HG02763 (cell line): ENCODE measurements at regions not wholly inside any gene's neighbourhood (a gene's known extent, or its start where the extent isn't known, plus 50 kb on each side); places are given as distances from the start of the nearest gene placed in this dataset.
A peak's percentile ranks its signal among the peaks of the same experiment; 100 is the strongest.

Source experiments
- ATAC-seq: cut with Tn5 transposase; IDR thresholded peaks from one replicate; pipeline ENCODE4 v1.9.1; 2021; ENCODE audit warnings: mild to moderate bottlenecking, moderate library complexity; ENCODE audit not compliant: unreplicated experiment

- no peak for ATAC-seq
These were observed 61.0 kb downstream of the GTPBP8 start for GRCh38 chr3:113051787-113052186.

DNA sequence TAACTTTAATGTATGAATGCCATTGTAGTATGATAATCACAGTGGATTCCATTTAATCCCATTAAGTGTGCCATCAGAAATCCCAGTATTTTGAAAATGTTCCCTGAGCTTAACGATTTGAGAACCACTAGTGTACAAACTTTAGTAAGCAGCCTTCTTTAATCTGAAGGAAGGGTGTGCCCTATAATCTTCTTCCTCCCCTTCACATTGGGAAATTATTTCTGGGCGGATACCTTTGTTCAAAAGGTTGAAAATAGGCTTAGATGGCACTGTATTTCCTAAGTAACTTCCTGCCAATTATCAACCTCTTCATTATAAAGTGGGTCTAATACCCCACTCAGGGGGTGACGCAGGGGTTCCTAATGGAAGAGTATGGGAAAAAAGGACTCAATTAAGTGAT, 62.4 kb downstream of the GTPBP8 start:
- no peak for ATAC-seq

- no peak for ATAC-seq
These were observed 63.8 kb downstream of the GTPBP8 start for GRCh38 chr3:113054552-113054951.

- ATAC-seq: no peak
These were observed 64.4 kb downstream of the GTPBP8 start for GRCh38 chr3:113055201-113055600.

DNA sequence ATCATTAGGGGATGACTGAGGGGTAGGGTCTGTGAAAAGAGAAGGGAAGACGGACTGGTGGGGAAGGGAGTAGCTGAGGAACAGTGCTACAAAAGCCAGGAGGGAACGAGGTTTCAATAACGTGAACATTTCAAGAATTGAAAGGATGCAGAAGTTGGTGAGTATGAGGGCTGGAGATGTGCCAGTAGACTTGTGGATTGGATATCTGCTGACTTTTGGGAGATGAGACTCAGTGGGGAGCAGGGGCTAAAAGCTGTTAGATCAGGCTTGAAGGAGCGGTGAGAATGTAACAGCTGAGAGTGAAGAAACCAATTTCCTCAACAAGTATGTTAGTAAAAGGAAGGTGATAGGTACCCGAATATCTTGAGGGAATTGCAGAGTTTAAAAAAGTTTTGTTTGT, 65.2 kb downstream of the GTPBP8 start:
- ATAC-seq: no peak

DNA sequence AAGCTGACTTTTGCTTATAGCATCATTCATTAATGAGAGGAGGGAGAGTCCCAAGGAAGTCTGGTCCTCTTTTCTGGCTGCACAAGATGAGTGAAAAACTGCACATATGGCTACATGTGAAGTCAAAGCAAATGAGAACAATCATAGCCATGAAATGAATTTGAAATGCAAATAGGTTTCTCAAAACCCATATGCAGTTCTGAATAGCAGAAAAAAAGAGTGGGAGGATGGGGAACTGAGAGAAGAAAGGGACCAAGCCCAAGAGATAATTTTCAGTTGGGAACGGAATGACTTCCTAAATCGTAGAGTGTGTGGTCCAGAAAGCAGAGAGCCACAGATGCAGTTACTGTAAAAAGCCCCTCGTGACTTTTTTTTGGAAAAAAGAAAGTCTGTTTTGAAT, 66.3 kb downstream of the GTPBP8 start:
- peak; percentile 91 for ATAC-seq

GRCh38 chr3:113058188-113058587, 67.4 kb downstream of the GTPBP8 start:
- ATAC-seq: no peak

DNA sequence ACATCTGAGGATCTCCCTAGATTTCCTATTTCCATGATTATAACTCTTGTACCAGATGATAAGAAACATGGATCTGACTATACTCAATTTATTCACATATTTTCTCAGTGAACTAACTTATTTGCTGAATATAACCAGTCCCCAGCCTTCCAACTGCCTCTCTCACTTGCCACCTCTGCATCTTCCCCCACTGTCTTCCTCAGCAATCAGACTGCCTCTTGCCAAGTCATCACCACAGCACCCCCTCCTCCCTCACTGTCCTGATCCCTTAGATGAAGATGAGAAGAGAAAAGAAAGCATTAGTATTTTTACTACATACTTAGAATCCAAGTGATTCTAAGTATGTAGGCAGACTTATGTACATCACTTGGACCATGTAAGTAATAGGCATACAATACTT, 71.9 kb downstream of the GTPBP8 start:
- ATAC-seq: no peak

- no peak for ATAC-seq
These were observed 72.5 kb downstream of the GTPBP8 start for GRCh38 chr3:113063126-113063894.

DNA sequence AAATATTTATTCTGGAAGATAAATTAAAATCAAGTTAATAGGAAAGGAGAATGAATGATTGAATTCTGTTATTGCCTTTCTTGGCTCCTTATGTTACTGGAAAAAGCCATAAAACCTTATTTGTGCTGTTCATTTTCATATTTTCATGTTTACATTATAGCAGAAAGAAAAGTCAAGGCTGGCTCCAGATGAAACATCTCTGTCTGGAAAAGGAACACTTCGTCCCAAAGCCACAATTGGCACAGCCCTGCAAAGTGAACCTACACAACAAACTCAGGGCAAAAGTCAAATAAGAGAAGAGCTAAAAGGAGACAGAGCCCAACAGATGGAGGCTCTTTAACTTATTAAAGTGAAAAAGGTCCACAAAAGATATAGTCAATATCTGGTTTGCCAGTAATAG, 73.4 kb downstream of the GTPBP8 start:
- no peak for ATAC-seq

GRCh38 chr3:113065336-113065735, 74.6 kb downstream of the GTPBP8 start:
- no peak for ATAC-seq

DNA sequence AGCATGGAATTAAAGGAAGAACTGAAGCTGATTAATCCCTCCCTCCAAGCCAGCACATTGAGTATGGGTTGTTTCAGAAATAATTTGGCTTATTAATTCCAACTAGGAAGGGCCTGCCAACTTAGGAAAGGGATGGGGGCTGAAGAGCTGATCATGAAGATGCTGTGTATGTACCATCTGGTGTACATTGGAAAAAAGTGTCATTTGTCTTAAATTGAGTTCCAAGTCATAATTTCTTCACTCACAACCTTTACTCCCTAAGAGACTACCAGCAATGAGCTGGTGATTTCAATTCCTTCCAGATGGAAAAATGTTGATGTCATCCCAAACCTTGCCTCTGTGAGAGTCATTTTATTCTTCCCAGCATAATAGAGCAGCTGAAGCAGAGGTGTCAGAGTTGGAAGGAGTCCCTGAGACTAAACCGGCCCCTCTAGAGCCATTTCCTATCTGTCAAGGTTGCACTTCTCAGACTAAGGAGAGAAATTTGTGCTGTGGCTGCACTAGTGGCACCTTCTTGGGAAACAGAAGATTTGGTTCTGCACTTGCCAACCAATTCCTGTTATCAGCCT, 79.4 kb downstream of the GTPBP8 start:
- ATAC-seq: peak; percentile 14

DNA sequence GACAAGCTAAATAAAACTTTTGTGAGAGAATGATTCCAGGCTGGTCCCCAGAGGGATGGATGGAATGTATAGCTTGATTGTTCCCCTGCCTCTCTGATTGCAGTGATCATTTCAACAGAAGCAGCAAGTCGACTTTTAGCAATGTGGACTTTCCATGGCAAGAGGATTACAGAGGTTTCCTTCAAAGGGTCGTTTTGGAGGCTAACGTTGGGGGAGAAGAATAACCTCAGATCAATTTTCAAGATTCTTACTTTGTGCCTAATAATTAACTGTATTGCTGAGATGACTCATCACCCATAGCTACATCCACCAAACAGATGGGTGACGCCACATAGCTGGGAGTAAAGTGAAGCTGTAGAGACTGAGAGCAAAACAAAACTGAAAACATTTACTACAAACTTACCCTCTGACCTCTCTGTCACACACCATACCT, 79.9 kb downstream of the GTPBP8 start:
- ATAC-seq: peak; percentile 96

- ATAC-seq: no peak
These were observed 84.8 kb downstream of the GTPBP8 start for GRCh38 chr3:113075588-113075987.

- ATAC-seq: peak; percentile 91
These were observed 88.6 kb downstream of the GTPBP8 start for GRCh38 chr3:113079218-113079961.

- no peak for ATAC-seq
These were observed 94.0 kb downstream of the GTPBP8 start for GRCh38 chr3:113084777-113085176.

DNA sequence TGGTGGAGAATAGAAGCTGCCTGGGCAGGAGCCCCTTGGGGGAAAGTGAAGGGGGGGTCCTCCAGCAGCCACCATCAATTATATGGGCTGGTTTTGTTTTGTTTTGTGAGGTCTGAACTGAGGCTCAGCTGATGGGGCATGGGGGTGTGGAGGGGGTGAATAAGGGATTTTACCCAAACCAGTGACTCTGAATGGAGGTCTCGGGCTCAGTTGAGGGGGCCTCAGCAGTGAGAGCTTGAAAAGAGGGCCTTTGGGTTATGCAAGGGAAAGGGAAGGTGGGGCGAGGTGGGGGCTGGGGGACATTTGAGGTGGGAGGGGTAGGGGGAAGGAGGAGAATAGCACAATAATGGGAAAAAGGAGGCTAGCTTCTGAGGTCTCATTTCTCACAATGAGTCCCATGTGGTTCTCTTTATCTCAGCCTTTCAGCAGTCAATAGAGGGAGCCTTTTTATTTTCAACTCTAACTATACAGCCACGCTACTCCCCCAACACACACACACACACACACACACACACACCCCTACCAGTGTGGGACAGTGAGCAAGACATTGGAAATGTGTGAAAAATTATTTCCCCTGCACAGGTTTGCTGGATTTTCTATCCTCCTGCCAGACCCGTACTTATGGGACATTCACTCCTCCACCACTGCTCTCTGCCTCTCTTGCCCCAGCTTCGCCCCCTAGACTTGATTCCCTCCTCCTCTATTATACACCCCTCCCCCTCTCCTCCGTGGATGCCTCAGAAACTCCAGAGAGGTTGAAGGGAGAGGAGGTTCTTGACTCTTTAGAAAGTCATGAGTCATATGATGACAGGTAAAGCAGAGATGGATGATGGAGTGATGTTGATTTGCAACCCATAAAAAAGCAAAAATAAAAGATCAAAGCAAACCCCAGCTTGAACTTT, 96.0 kb downstream of the GTPBP8 start:
- ATAC-seq: no peak

DNA sequence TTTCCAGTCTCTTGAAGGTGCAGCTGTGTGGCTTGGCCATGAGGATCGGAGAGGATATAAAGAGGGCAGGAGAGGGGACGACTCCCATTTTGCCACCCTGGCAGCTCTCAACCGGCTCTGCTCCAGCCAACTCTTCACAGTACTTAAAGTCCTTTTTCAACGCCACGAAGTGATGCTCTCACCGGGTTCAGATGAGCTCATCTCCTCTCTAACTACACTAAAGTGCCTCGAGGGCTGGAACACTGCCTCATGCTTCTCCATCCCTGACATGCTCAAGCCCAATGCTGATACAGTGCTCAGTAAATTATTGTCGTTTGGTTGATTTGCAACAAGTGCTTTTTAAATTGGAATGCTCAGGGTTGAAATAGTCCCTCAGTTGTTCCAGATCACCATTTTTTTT, 97.8 kb downstream of the GTPBP8 start:
- ATAC-seq: no peak

DNA sequence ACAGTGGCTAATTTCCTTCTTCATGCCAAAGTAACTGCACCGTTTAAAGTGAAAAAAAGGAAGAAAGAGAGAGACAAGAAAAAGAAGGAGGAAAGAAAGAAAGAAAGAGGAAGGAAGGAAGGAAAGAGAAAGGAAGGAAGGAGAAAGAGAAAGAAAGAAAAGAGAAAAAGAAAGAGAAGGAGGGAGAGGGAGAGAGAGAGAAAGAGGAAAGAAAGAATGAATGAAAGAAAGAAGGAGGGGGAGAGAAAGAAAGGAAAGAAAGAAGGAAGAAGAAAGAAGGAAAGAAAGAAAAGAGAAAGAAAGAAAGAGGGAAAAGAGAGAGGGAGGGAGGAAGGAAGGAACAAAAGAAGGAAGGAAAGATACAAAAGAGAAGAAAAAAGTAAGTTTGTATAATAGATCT, 100.6 kb downstream of the GTPBP8 start:
- no peak for ATAC-seq

GRCh38 chr3:113092746-113093145, 102.0 kb downstream of the GTPBP8 start:
- ATAC-seq: no peak
